ENCODE measurements at regions not wholly inside any gene's neighbourhood (a gene's known extent, or its start where the extent isn't known, plus 50 kb on each side); places are given as distances from the start of the nearest gene placed in this dataset.

GRCh38 chr20:11496380-11496779 lies 421.3 kb upstream of the BTBD3 start:
- no peak for DNase-seq (ENCODE audit: low read depth, low spot score)
- in situ Hi-C loops (cut with HindIII; ENCODE audit: low sequenced_read_pairs): no loop called here
- no peak overlapping the region for H3K4me3 ChIP-seq (ENCODE audit: low read depth, low read length)
- no peak for TF ChIP-seq CTCF (IDR thresholded peaks at IDR 0.05; ENCODE audit: low read depth, low read length)

- in situ Hi-C loops (cut with HindIII; ENCODE audit: low sequenced_read_pairs): no loop called here
- no peak for TF ChIP-seq CTCF (IDR thresholded peaks at IDR 0.05; ENCODE audit: low read depth, low read length)
- no peak overlapping the region for H3K4me3 ChIP-seq (ENCODE audit: low read depth, low read length)
- DNase-seq (ENCODE audit: low read depth, low spot score): no peak
Observed at GRCh38 chr20:11497545-11497944, 420.1 kb upstream of the BTBD3 start.

- in situ Hi-C loops (cut with HindIII; ENCODE audit: low sequenced_read_pairs): no loop called here
- H3K4me3 ChIP-seq (ENCODE audit: low read depth, low read length): no peak overlapping the region
- no peak for TF ChIP-seq CTCF (IDR thresholded peaks at IDR 0.05; ENCODE audit: low read depth, low read length)
- DNase-seq (ENCODE audit: low read depth, low spot score): no peak
Observed at GRCh38 chr20:11499101-11499634, 418.5 kb upstream of the BTBD3 start.

GRCh38 chr20:11502061-11502460 lies 415.6 kb upstream of the BTBD3 start:
- no peak for TF ChIP-seq CTCF (IDR thresholded peaks at IDR 0.05; ENCODE audit: low read depth, low read length)
- in situ Hi-C loops (cut with HindIII; ENCODE audit: low sequenced_read_pairs): no loop called here

GRCh38 chr20:11502671-11503070 lies 415.0 kb upstream of the BTBD3 start:
- H3K4me3 ChIP-seq (ENCODE audit: low read depth, low read length): no peak overlapping the region
- TF ChIP-seq CTCF (IDR thresholded peaks at IDR 0.05; ENCODE audit: low read depth, low read length): no peak
- in situ Hi-C loops (cut with HindIII; ENCODE audit: low sequenced_read_pairs): no loop called here
- DNase-seq (ENCODE audit: low read depth, low spot score): no peak

More at GRCh38 chr20:11502061-11502460, 415.6 kb upstream of the BTBD3 start:
- DNase-seq (ENCODE audit: low read depth, low spot score): peak; percentile 41
- no peak overlapping the region for H3K4me3 ChIP-seq (ENCODE audit: low read depth, low read length)

GRCh38 chr20:11509776-11510175 lies 407.9 kb upstream of the BTBD3 start:
- DNase-seq (ENCODE audit: low read depth, low spot score): no peak
- in situ Hi-C loops (cut with HindIII; ENCODE audit: low sequenced_read_pairs): no loop called here

More at GRCh38 chr20:11509776-11510175, 407.9 kb upstream of the BTBD3 start:
- no peak for TF ChIP-seq CTCF (IDR thresholded peaks at IDR 0.05; ENCODE audit: low read depth, low read length)
- H3K4me3 ChIP-seq (ENCODE audit: low read depth, low read length): no peak overlapping the region

Measured in astrocyte of the spinal cord (primary cell).